ENCODE measurements at regions not wholly inside any gene's neighbourhood (a gene's known extent, or its start where the extent isn't known, plus 50 kb on each side); places are given as distances from the start of the nearest gene placed in this dataset.

DNA sequence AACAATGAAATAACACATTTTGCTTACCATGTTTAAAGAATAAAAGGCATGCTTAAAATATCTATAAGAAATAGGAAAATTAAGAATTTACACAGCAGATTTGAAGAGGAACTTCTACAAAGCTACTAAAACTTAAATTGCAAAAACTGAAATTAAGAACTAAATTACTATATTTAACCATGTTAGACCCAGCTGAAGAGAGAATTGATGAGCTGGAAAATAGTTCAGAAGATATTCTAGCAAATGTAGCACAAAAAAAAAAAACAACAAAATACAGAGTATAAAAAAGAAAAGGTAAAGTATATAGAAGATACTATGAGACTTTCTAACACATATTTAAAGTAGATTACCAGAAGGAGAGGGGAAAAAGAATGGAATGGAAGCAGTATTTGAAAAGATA is 82.8 kb upstream of the ST6GALNAC5 start:
- no peak for TF ChIP-seq CTCF (IDR thresholded peaks at IDR 0.05; ENCODE audit: poor library complexity)
- TF ChIP-seq EZH2 (IDR thresholded peaks at IDR 0.05; ENCODE audit: borderline replicate concordance), result no peak
- TF ChIP-seq EZH2phosphoT487 (IDR thresholded peaks at IDR 0.05; ENCODE audit: low read depth, severe bottlenecking, unreplicated experiment), result no peak
- Histone ChIP-seq H3K36me3 (replicated peaks; ENCODE audit: insufficient read depth, low read depth) (no peaks in the 10 kb centered on the region), H3K4me2 (no peak overlapping the region), H3K27ac (no peak overlapping the region), H2AFZ (no peak overlapping the region), H3K4me3 (no peak overlapping the region), H3K9me3 (ENCODE audit: low read depth) (no peaks in the 10 kb centered on the region), H3K79me2 (no peaks in the 10 kb centered on the region), H3K27me3 (no peaks in the 10 kb centered on the region), H3K9me2 (replicated peaks; ENCODE audit: insufficient read depth) (no peaks in the 10 kb centered on the region), H4K20me1 (ENCODE audit: insufficient read depth, poor library complexity, severe bottlenecking) (no peaks in the 10 kb centered on the region), H3K4me1 (ENCODE audit: insufficient read depth) (no peaks in the 10 kb centered on the region)
- no peak for DNase-seq (ENCODE audit: low spot score)

DNA sequence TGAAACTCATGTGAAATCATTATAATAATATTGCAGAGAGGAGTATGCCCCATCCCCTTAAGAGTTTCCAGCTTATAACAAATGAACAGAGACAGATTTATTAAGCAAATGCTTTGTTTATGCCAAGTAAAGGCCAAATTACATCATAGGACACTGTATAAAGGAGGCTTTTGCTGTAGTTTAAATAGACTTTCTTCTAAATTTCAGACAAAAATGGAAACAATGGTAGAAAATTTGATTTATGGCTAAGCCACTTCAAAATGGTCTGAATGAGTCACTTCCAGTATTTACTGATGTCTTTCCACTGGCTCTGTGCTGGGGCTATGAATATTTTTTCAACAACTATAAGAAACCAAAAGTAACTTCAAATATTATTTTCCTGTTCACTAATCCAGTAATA is 81.1 kb upstream of the ST6GALNAC5 start:
- Histone ChIP-seq H3K27me3 (no peaks in the 10 kb centered on the region), H3K27ac (no peak overlapping the region), H3K9me2 (replicated peaks; ENCODE audit: insufficient read depth) (no peaks in the 10 kb centered on the region), H4K20me1 (ENCODE audit: insufficient read depth, poor library complexity, severe bottlenecking) (no peaks in the 10 kb centered on the region), H2AFZ (no peak overlapping the region), H3K4me1 (ENCODE audit: insufficient read depth) (no peaks in the 10 kb centered on the region), H3K9me3 (ENCODE audit: low read depth) (no peaks in the 10 kb centered on the region), H3K4me3 (no peak overlapping the region), H3K36me3 (replicated peaks; ENCODE audit: insufficient read depth, low read depth) (no peaks in the 10 kb centered on the region), H3K4me2 (no peak overlapping the region), H3K79me2 (no peaks in the 10 kb centered on the region)
- no peak for DNase-seq (ENCODE audit: low spot score)
- TF ChIP-seq EZH2phosphoT487 (IDR thresholded peaks at IDR 0.05; ENCODE audit: low read depth, severe bottlenecking, unreplicated experiment) (no peak), CTCF (IDR thresholded peaks at IDR 0.05; ENCODE audit: poor library complexity) (no peak), EZH2 (IDR thresholded peaks at IDR 0.05; ENCODE audit: borderline replicate concordance) (no peak)

DNA sequence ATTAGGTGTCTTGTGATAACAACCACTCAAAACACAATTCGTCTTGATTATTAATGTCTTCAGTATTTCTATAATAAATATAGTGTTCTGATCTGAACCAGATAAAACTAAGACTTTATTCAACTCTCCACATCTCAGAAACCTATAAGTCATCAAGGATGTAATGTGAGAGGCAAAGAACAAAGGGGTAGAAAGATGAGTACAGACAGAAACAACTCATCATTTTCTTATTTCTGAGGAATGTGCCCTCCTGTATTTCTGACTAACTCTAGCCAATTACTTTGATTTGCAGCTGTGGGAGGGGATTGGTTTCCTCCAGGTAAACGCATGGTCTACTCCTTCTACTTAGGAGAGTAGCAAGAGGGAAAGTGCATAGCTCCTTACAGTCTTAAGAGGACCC is 73.7 kb upstream of the ST6GALNAC5 start:
- no peaks in the 10 kb centered on the region for H3K9me3 ChIP-seq (ENCODE audit: low read depth)
- H3K79me2 ChIP-seq, result no peaks in the 10 kb centered on the region
- no peak overlapping the region for H3K27ac ChIP-seq
- no peaks in the 10 kb centered on the region for H4K20me1 ChIP-seq (ENCODE audit: insufficient read depth, poor library complexity, severe bottlenecking)
- H3K36me3 ChIP-seq (replicated peaks; ENCODE audit: insufficient read depth, low read depth), result no peaks in the 10 kb centered on the region
- 59% methylated on average over 2 of the region's 2 CpGs for WGBS (ENCODE audit: low lambda C conversion rate, missing lambda C conversion rate)
- DNase-seq (ENCODE audit: low spot score), result no peak
- no peak overlapping the region for H2AFZ ChIP-seq
- H3K4me3 ChIP-seq, result no peak overlapping the region
- no peaks in the 10 kb centered on the region for H3K9me2 ChIP-seq (replicated peaks; ENCODE audit: insufficient read depth)
- H3K4me1 ChIP-seq (ENCODE audit: insufficient read depth), result no peaks in the 10 kb centered on the region
- H3K4me2 ChIP-seq, result no peak overlapping the region
- no peaks in the 10 kb centered on the region for H3K27me3 ChIP-seq
- no peak for TF ChIP-seq CTCF (IDR thresholded peaks at IDR 0.05; ENCODE audit: poor library complexity)
- no peak for TF ChIP-seq EZH2 (IDR thresholded peaks at IDR 0.05; ENCODE audit: borderline replicate concordance)

DNA sequence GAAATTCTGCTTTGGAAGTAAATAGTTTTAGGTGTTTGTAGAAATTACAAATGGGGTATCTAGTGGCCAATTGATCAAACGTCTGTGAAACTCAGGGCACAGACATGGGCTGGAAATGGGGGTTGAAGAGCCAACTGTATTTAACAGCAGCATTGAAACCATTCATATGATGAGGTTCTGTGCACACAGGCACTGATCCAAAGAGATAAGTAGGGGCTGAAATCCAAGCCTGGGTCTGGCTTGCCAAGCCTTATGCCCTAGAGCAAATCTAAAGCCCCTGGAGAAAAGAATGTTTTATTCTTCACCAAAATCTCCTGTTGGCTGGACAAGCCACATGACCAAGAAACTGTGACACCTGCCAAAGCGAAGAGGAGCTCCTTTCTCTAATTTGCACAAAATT is 67.6 kb upstream of the ST6GALNAC5 start:
- H3K9me2 ChIP-seq (replicated peaks; ENCODE audit: insufficient read depth), result no peaks in the 10 kb centered on the region
- WGBS (ENCODE audit: low lambda C conversion rate, missing lambda C conversion rate), result 70% methylated on average over 2 of the region's 2 CpGs
- no peaks in the 10 kb centered on the region for H3K9me3 ChIP-seq (ENCODE audit: low read depth)
- H3K79me2 ChIP-seq, result no peaks in the 10 kb centered on the region
- H4K20me1 ChIP-seq (ENCODE audit: insufficient read depth, poor library complexity, severe bottlenecking), result no peaks in the 10 kb centered on the region
- no peaks in the 10 kb centered on the region for H3K36me3 ChIP-seq (replicated peaks; ENCODE audit: insufficient read depth, low read depth)
- no peaks in the 10 kb centered on the region for H3K4me1 ChIP-seq (ENCODE audit: insufficient read depth)
- no peak overlapping the region for H3K4me3 ChIP-seq
- DNase-seq (ENCODE audit: low spot score), result no peak
- TF ChIP-seq EZH2phosphoT487 (IDR thresholded peaks at IDR 0.05; ENCODE audit: low read depth, severe bottlenecking, unreplicated experiment) (no peak), CTCF (IDR thresholded peaks at IDR 0.05; ENCODE audit: poor library complexity) (no peak), EZH2 (IDR thresholded peaks at IDR 0.05; ENCODE audit: borderline replicate concordance) (no peak)
- no peaks in the 10 kb centered on the region for H3K27me3 ChIP-seq
- no peak overlapping the region for H3K4me2 ChIP-seq
- no peak overlapping the region for H3K27ac ChIP-seq
- no peak overlapping the region for H2AFZ ChIP-seq
